HG03575 (cell line): ENCODE measurements at regions not wholly inside any gene's neighbourhood (a gene's known extent, or its start where the extent isn't known, plus 50 kb on each side); places are given as distances from the start of the nearest gene placed in this dataset.
A peak's percentile ranks its signal among the peaks of the same experiment; 100 is the strongest.
"Not testable (repeated sequence)": the region's sequence is repeated elsewhere in the genome, so short reads cannot be mapped to it uniquely, and the experiment has no call there.

Source experiments
- ATAC-seq: cut with Tn5 transposase; IDR thresholded peaks from one replicate; pipeline ENCODE4 v1.9.1; 2021; ENCODE audit not compliant: unreplicated experiment, insufficient number of reproducible peaks, low FRiP score; ENCODE audit errors: extremely low read depth

GRCh38 chr1:66424530-66424929, 109.4 kb upstream of the SGIP1 start:
- not testable (repeated sequence) for ATAC-seq

GRCh38 chr1:66426239-66426853, 107.6 kb upstream of the SGIP1 start:
- no peak for ATAC-seq

DNA sequence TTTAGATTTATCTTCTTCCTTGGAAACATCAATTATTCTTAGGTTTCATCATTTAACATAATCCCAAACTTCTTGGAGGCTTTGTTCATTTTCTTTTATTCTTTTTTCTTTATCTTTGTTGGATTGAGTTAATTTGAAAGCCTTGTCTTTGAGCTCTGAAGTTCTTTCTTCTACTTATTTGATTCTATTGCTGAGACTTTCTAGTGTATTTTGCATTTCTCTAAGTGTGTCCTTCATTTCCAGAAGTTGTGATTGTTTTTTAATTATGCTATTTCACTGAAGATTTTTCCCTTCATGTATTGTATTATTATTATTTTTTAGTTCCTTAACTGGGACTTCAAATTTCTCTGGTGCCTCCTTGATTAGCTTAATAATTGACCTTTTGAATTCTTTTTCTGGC, 103.1 kb upstream of the SGIP1 start:
- not testable (repeated sequence) for ATAC-seq

DNA sequence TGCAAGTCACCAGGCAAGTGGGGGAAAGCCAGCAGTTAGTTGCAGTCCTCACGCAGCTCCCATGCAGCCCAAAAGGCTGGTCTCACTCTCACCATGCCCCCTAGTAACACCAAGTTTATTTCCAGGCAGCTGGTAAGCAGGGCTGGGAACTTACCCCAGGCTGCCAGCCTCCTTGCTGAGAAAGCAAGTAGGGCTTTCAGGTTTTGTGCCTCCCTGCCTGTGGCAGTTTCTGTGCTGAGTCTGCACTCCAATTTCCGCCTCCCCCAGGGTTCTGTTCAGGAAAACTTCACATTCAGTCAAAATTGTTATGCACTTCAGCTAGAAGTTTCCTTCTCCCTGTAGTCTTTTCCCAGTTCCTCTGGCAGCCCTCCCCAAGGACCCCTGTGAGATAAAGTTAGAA, 102.0 kb upstream of the SGIP1 start:
- no peak for ATAC-seq

GRCh38 chr1:66433611-66434010, 100.3 kb upstream of the SGIP1 start:
- ATAC-seq = no peak

DNA sequence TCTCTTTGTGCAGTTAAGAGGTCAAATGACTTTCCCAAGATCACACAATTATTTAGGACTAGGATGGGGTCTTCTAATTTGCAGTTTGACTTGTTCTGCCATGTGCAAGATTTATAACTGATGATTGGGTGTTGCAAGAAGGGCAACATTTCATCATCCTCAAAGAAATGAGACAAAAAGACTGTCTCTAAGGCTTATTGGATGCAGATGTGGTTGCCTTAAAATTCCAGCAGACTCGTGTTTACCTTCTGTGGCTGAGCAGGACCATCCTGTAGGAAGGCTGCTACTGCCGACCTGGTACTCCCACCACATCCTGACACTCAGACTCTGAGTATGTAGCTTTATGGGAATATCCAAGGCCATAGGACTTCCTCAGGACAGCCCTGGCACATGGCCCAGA, 99.9 kb upstream of the SGIP1 start:
- ATAC-seq = no peak

DNA sequence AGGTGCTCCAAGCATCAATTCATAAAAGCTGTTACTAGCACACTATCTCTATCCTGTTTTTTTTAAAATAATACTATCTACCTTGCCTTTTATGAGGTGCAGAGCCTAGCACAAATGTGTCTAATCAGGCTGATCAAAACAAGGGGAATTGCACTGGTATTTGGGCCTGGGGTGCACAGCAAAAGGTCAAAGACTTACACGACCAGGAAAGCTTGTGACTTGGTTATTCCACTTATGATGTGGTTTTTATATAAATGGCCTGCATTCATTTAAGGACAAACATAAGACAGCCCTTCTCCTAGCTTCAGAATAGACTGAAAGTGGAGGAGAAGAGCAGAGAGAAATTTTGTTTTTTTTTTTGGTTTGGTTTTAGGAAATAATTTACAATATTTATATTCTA, 98.4 kb upstream of the SGIP1 start:
- no peak for ATAC-seq

DNA sequence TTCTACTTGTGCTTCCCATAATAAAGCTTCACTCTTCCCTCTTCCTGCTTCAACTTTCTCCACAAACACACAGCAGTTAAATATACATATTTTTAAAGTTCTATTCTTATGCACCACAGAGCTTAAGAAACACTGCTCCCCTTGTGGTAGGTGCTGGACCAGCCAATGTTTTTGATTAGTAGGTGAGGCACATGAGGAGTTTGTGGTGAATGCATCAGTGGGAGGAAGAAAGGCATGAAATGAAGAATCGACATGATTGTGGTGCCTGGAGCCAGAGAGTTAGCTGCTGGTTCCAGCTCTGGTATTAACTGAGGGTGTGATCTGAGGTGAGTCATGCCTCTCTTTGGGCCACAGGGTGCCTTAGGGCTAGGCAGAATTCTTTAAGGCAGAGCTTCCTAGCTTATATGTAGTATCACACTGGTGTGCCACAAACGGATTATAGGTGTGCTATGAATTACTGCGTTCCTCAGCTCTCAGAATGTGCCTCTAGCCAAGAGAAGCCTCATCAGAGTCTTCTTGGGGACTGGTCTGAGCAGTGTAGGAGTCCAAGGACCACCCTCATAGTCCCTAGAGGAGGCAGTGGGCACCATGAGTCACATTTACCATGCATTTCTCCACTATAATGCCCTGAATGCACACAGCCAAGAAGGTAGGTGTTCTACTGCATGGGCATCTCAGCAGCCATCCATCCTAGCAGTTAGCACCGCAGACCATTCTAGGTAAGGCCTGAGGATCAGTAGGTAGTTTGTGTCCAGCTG, 97.4 kb upstream of the SGIP1 start:
- no peak for ATAC-seq

DNA sequence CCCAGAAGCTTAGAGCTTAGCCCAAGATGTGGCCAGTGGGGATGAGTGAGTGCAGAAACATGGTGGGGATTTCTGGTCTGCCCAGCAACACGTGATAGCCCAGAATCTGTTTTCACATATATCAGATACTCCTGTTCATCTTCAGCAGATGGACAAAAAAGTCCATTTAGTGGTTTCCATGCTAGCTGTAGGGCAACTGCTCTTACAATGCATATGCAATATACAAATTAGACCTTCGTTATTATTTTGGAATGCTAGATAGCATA, 96.9 kb upstream of the SGIP1 start:
- ATAC-seq = no peak

DNA sequence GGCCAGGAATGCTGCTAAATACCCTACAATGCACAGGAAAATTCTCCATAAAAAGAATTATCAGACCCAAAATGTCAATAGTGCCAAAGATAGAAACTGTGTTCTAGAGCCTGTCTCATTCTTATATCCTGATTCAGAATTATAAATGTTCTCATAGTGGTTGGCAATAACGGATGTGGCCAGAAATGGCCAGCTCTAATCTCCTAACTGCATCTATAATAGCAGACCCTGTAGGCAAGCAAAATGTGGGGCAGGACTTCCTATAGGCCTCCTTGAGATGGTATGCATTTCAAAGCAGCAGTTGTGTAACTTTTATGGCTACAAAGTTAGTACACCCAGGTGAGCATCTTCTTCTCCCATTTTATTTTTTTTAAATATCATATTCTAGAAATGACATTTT, 95.9 kb upstream of the SGIP1 start:
- ATAC-seq = no peak

DNA sequence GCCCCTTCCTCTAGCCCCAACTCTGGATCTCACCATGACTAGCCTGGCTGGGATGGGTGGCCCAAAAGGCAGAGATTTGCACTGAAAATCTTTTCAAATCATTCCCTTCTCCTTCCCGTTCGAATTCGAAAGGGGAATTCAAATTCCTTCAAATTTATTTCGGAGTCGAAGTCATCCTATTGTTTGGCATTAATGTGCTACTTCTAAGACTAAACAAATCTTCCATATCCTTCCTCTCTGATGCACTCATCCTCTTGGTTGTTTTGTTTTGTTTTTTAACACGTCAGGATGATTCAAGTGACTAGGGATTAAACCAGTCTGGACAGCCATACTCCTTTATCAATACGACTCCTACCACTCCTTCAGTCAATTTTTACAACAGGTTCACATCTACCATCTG, 95.5 kb upstream of the SGIP1 start:
- no peak for ATAC-seq

DNA sequence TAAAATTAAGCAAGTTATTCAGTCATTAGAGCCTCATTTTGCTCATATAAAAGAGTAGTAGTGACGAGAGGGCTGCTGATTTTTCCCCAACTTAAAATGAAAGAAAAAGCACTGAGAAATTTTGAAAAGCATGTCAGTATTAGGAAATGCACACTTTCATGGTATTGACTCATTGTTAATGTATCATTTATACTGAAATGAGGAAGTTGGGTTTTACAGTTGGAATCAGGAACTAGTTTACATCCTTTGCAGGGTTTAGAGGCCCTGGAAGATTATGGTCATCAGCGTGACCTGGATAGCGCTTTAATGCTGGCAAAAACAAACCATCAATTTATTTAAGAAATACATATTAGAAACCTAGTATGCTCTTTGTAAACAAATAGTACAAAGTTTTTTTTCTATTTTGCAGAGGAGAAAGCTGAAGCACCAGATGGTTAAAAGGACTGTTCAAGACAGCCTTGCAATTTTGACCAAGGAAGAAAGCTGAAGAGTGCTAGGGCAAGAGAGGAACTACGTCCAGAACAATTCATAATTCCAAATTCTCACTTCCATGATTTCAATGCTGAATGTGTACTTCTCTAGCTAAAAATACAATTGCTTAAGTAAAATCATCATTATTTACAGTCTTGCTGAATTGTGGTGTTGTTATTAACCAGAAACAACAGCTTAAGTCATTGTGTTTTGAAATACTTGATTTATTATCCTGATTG, 94.8 kb upstream of the SGIP1 start:
- ATAC-seq = peak; percentile 58

DNA sequence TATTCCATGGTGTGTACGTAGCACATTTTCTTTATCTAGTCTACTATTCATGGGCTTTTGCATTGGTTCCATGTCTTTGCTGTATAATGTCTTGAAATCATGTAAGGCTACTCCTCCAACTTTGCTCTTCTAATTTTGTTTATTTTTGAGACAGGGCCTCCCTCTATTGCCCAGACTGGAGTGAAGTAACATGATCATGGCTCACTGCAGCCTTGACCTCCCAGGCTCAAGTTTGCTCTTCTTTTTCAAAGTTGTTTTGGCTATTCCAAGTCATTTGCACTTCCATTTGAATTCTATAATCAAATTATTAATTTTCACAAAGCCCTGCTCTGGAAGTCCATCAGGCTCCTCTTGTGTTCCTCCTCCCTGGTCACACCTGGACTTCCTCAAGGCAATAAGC, 90.2 kb upstream of the SGIP1 start:
- no peak for ATAC-seq

DNA sequence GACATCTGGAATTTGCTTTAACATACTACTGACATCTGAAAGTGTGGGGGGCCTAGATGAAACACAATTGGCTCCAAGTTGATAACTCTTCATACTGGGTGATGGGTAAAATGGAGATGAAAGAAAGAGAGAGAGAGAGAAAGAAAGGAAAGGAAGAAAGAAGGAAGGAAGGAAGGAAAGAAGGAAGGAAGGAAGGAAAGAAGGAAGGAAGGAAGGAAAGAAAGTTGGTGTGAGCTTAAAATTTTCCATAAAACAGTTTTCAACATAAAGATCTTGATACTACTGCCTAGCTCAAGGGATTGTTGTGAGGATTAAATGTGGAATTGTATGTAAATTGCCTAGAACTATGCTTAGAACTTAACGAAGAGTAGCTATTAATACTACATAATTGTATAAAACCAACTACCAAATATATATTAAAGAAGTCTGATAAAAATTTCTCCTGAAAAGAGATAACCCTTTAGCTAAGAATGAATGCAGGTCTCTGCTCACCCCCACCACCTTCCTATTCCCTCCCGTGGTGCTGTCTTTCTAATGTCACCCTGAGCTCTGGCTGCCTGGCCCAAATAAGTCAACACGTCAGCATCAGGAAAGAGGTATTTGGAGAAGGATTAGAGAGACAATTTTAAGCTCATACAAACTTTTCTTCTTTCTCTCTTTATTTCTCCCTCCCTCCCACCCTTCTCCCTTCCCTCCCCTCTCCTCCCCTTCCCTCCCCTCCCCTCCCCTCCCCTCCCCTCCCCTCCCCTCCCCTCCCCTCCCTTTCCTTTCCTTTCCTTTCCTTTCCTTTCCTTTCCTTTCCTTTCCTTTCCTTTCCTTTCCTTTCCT, 89.3 kb upstream of the SGIP1 start:
- no peak for ATAC-seq

DNA sequence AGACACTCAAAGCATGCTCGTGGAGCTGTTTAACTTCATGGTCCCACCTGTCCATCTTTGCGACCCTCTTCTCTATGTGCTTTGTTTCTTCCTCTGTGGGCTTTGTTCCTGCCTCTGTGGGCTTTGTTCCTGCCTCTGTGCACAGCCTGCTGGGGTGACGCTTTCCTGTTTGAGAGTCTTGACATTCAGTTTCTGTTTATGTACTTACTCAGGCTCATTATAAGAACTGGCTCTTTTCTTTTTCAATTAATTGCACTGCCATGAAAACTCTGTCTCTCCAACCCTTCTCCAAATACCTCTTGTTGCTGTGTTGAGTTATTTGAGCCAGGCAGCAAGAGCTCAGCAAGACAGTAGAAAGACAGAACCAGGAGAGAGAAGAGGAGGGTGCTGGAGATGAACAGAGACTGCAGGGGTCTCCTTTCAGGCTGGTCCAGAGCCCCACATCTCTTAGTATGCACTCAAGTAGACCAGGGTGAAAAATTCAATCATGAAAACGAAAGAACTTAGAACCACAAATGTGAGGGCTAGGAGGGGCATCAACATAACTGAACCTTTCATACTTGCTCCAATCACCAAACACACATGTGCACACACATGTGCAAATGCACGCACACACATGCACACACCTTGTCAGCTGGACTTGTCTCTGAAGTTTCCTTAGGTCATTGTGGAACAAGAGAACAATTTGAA, 88.3 kb upstream of the SGIP1 start:
- peak; percentile 65 for ATAC-seq

DNA sequence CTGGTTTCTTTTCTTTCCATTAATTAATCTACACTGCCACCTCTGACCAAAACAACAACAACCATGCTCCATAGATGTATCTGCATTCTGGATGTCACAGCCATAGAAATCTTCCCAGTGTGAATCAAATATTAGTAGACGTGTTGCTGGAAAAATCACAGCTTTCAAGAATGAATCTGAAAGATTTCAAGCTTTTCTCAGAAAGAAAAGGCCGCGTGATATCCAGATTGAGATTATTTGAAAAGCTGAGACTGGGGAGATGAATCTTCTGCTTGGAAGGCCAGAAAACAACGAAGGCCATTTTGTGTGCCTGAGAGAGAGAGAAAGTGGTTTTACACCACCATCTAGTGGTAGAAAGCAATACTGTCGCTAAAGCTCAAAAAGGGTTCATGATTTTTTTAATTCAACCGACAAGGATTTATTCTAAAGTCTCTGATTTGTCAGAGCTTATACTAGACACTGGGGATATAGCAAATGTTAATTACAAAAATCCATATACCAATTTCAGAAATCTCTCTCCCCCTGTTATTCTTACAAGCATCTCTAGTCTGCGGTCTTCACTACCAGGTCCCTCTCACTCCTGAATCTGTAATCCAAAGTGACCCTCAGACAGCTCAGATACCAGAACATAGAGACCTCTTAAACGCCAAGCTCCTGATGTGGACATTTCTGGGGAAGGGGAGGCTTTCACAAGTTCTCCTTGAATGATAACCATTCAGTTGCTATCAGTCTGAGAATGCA, 87.5 kb upstream of the SGIP1 start:
- ATAC-seq = no peak

DNA sequence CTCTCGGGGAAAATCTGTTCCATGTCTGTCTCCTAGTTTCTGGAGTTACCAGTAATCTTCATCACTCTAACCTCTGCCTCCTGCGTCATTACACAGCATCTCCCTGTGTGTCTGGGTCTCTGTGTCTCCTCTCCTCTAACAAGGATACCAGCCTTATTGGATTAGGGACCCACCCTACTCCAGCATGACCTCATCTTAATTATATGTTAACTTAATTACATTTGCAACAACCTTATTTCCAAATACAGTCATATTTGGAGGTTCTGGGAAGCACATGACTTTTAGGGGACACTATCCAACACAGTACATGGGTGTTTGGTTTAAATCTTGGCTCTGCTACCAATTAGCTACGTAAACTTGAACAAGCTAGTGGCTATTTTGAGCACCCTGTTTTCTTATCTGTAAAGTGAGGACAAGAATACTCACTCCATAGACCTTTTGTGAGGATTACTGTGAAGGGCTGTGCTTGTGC, 83.9 kb upstream of the SGIP1 start:
- ATAC-seq = no peak

DNA sequence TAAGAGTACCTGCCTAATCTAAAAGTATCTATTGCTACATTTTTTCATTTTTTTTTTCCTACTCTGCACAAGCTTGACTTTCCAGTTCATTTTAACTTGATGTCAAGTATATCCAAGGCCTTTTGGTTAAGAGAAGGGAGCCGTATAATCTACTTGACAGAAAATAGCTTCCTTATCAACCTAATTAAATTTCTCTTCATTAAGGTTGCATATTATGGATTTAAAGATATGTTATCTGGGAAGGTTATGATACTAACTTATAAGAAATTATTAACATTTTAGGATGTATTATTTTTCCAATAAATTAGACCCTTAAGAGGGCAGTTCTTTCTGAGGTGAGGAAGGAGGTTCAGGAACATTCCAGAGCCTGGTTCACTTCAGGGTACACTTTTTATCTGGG, 83.1 kb upstream of the SGIP1 start:
- ATAC-seq = no peak
